Esophagus muscularis mucosa (tissue), 4 donors: ENCODE measurements at regions not wholly inside any gene's neighbourhood (a gene's known extent, or its start where the extent isn't known, plus 50 kb on each side); places are given as distances from the start of the nearest gene placed in this dataset.

ENCODE experiments used
- DNase-seq: peaks from one replicate; pipeline ENCODE4 v3.0.0-alpha.2; 2017; ENCODE audit errors: extremely low spot score
- H3K27ac ChIP-seq, 4 donors: fragments of 200-600 bp; sonication (generic); replicated peaks in 1 of 4; 1 replicate in 3 of 4; 2 replicates in 1 of 4; pipeline ENCODE4 v1.5.1; 2016 to 2019; ENCODE audit warnings: mild to moderate bottlenecking in 1 of 4
- H3K27me3 ChIP-seq, 4 donors: fragments of 200-600 bp; sonication (generic); one replicate each; pipeline versions ENCODE4 v1.5.1 to v1.6.0; 2016 to 2019
- H3K36me3 ChIP-seq, 4 donors: fragments of 200-600 bp; sonication (generic); one replicate each; pipeline ENCODE4 v1.5.1; 2016 to 2019
- H3K4me1 ChIP-seq, 4 donors: fragments of 200-600 bp; sonication (generic); one replicate each; pipeline ENCODE4 v1.5.1; 2016 to 2019
- H3K4me3 ChIP-seq, 4 donors: fragments of 200-600 bp; sonication (generic); 1 replicate in 2 of 4; 2 replicates in 2 of 4; pipeline ENCODE4 v1.5.1; 2016 to 2019; ENCODE audit warnings: mild to moderate bottlenecking in 4 of 4, moderate library complexity in 1 of 4
- H3K9me3 ChIP-seq, 4 donors: fragments of 200-600 bp; sonication (generic); 1 replicate in 3 of 4; 2 replicates in 1 of 4; pipeline ENCODE4 v1.5.1; 2016 to 2019
- EP300 ChIP-seq: sonication (generic); formaldehyde crosslinking; IDR thresholded peaks from one replicate; pipeline ENCODE4 v1.6.1; 2017; ENCODE audit warnings: antibody characterized with exemption
- POLR2A ChIP-seq: fragments of 450-650 bp; IDR thresholded peaks from one replicate; pipeline ENCODE4 v1.6.1; 2017; ENCODE audit warnings: antibody characterized with exemption, moderate library complexity, mild to moderate bottlenecking, low read depth
- POLR2AphosphoS5 ChIP-seq, 2 donors: sonication (generic); formaldehyde crosslinking; IDR thresholded peaks; one replicate each; pipeline ENCODE4 v1.6.1; 2017; ENCODE audit warnings: antibody characterized with exemption in 2 of 2
- WGBS: methylation state at CpG from one replicate; pipeline ENCODE4 v1.1.5; 2018; 5-methylcytosine and 5-hydroxymethylcytosine counted together
- intact Hi-C: fragments of 100-400 bp; cut with DNase I; formaldehyde crosslinking; loops from one replicate; pipeline ENCODE4 v1.15.1; 2023
- TF ChIP-seq, protein P1 (sequence below), 3 experiments: fragments of 200-600 bp in 2 of 3; fragments of 450-650 bp in 1 of 3; sonication (generic) in 2 of 3; IDR thresholded peaks; one replicate each; pipeline ENCODE4 v1.5.1; 2017 to 2019; ENCODE audit warnings: antibody characterized with exemption in 3 of 3, mild to moderate bottlenecking in 2 of 3, moderate library complexity in 1 of 3

DNA sequence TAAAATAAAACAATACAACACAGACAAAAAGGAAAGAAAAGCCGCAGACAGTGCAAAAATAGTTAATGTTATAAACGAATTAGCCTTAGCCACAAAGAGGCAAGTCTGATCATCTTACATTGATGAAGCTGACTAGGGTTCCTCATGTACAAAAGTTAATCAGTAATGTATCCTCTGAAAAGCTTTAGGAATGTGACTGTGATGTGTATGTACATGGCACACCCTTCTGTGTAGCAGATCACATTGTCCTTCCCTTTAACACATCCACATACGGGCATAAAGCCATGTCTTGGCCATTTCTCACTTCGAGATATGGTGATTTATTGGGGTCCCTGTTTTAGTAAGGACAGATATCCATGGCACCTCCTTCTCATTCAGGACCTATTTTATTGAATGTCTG lies 1327.5 kb upstream of the CDH8 start:
- TF ChIP-seq, protein P1, sequence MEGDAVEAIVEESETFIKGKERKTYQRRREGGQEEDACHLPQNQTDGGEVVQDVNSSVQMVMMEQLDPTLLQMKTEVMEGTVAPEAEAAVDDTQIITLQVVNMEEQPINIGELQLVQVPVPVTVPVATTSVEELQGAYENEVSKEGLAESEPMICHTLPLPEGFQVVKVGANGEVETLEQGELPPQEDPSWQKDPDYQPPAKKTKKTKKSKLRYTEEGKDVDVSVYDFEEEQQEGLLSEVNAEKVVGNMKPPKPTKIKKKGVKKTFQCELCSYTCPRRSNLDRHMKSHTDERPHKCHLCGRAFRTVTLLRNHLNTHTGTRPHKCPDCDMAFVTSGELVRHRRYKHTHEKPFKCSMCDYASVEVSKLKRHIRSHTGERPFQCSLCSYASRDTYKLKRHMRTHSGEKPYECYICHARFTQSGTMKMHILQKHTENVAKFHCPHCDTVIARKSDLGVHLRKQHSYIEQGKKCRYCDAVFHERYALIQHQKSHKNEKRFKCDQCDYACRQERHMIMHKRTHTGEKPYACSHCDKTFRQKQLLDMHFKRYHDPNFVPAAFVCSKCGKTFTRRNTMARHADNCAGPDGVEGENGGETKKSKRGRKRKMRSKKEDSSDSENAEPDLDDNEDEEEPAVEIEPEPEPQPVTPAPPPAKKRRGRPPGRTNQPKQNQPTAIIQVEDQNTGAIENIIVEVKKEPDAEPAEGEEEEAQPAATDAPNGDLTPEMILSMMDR (IDR thresholded peaks at IDR 0.05) = no peak
- TF ChIP-seq POLR2A (no peak), POLR2AphosphoS5 (IDR thresholded peaks at IDR 0.05) (no peak), EP300 (no peak)
- 83% methylated on average over 4 of the region's 4 CpGs for WGBS

GRCh38 chr16:63361032-63361624 lies 1324.9 kb upstream of the CDH8 start:
- no peak for DNase-seq

More for the DNA sequence above, 1327.5 kb upstream of the CDH8 start:
- H3K9me3 ChIP-seq = no peaks in the 10 kb centered on the region
- H3K36me3 ChIP-seq = no peaks in the 10 kb centered on the region
- no peaks in the 10 kb centered on the region for H3K4me1 ChIP-seq
- no peak for DNase-seq
- intact Hi-C loops = loop anchor here (5.0 kb wide), 1 partner anchor 1754 kb away; no protein-coding TSS in a partner anchor
- H3K27me3 ChIP-seq = no peaks in the 10 kb centered on the region
- H3K27ac ChIP-seq = no peak overlapping the region
- H3K4me3 ChIP-seq = no peak overlapping the region

DNA sequence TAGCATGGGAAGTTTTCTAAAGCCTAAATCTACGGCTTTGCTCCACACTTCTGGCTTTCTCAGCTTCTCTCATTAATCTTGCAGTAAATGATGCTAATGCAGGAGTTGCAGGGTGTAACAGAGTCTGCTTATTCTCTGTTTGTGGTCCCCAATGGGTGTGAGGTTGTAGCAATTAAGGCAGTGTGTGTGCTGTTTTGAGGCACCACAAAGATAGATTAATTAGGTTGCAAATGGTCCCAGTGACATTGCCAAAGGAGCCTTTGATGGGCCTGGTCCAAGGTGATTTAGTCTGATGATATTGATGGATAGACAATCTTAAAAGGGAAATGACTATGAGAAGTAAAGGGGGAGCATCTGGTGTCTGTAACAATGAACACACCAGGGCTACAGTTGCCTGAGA lies 1313.7 kb upstream of the CDH8 start:
- no peaks in the 10 kb centered on the region for H3K36me3 ChIP-seq
- no peaks in the 10 kb centered on the region for H3K9me3 ChIP-seq
- TF ChIP-seq EP300 (no peak), POLR2AphosphoS5 (IDR thresholded peaks at IDR 0.05) (no peak), POLR2A (no peak)
- TF ChIP-seq, protein P1 (IDR thresholded peaks at IDR 0.05) = no peak
- 68% methylated on average over 1 of the region's 1 CpG for WGBS
- H3K4me3 ChIP-seq = no peak overlapping the region
- intact Hi-C loops = no loop called here
- no peak overlapping the region for H3K27ac ChIP-seq
- no peak for DNase-seq
- H3K27me3 ChIP-seq = no peaks in the 10 kb centered on the region
- H3K4me1 ChIP-seq = no peaks in the 10 kb centered on the region

More at GRCh38 chr16:63361032-63361624, 1324.9 kb upstream of the CDH8 start:
- H3K27ac ChIP-seq = no peak overlapping the region
- H3K9me3 ChIP-seq = no peaks in the 10 kb centered on the region
- intact Hi-C loops = loop anchor here (5.0 kb wide), 1 partner anchor 1756 kb away; no protein-coding TSS in a partner anchor
- whole genome bisulfite sequencing = 0% methylated on average over 1 of the region's 1 CpG
- no peaks in the 10 kb centered on the region for H3K27me3 ChIP-seq
- H3K4me3 ChIP-seq = no peak overlapping the region
- H3K4me1 ChIP-seq = no peaks in the 10 kb centered on the region
- no peaks in the 10 kb centered on the region for H3K36me3 ChIP-seq
- no peak for TF ChIP-seq POLR2A
- TF ChIP-seq, protein P1 (IDR thresholded peaks at IDR 0.05) = peak; percentile 49 to 78 (median 66)

DNA sequence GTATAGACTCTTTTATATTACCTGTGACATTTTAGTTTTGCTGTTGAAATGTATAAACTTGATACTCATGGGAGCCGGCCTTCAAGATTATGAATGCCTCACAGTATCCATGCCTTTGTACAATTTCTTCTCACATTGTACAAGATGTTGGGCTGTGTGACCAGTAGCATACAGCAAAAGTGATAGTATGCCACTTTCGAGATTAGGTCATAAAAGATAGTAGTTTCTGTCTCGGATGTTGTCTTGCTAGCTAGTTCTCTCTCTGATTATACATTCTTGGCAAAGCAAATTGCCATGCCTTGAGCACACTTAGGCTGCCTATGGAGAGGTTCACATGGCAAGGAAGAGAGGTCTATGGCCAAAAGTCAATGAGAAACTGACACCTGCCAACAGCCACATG lies 1309.8 kb upstream of the CDH8 start:
- H3K27ac ChIP-seq = no peak overlapping the region
- 96% methylated on average over 3 of the region's 3 CpGs for WGBS

More for the DNA sequence above, 1309.8 kb upstream of the CDH8 start:
- no peaks in the 10 kb centered on the region for H3K9me3 ChIP-seq
- DNase-seq = no peak
- no peak overlapping the region for H3K4me3 ChIP-seq
- intact Hi-C loops = no loop called here
- H3K27me3 ChIP-seq = no peaks in the 10 kb centered on the region
- no peaks in the 10 kb centered on the region for H3K36me3 ChIP-seq
- TF ChIP-seq EP300 = no peak
- no peak for TF ChIP-seq POLR2A
- no peak for TF ChIP-seq POLR2AphosphoS5 (IDR thresholded peaks at IDR 0.05)
- TF ChIP-seq, protein P1 (IDR thresholded peaks at IDR 0.05) = no peak
- H3K4me1 ChIP-seq = no peaks in the 10 kb centered on the region
